HepG2 (cell line): ENCODE measurements at regions not wholly inside any gene's neighbourhood (a gene's known extent, or its start where the extent isn't known, plus 50 kb on each side); places are given as distances from the start of the nearest gene placed in this dataset.

Experiments used
- HOXA5 ChIP-seq: sonication (generic); formaldehyde crosslinking; IDR thresholded peaks from 2 replicates; pipeline ENCODE4 v1.4.0; 2020; ENCODE audit warnings: missing genetic modification reagents
- ZNF589 ChIP-seq: sonication (generic); formaldehyde crosslinking; conservative IDR thresholded peaks from 2 replicates; pipeline ENCODE4 v1.8.0; 2022; ENCODE audit warnings: mild to moderate bottlenecking, moderate library complexity, missing genetic modification reagents

GRCh38 chr2:149650006-149650405 lies 62.4 kb upstream of the MMADHC start:
- no peak for TF ChIP-seq HOXA5 (CRISPR knock-in tag)
- TF ChIP-seq ZNF589 (CRISPR knock-in tag) = no peak
